Mammary epithelial cell (primary cell): ENCODE measurements at regions not wholly inside any gene's neighbourhood (a gene's known extent, or its start where the extent isn't known, plus 50 kb on each side); places are given as distances from the start of the nearest gene placed in this dataset.

Source experiments
- CTCF ChIP-seq, 2 donors: IDR thresholded peaks in 1 of 2; conservative IDR thresholded peaks in 1 of 2; 2 replicates each; pipeline ENCODE4 v1.5.1; 2011 to 2012; ENCODE audit warnings: inconsistent platforms in 2 of 2, low read length in 2 of 2, mild to moderate bottlenecking in 2 of 2, control low read depth in 1 of 2, low read depth in 1 of 2; ENCODE audit not compliant: insufficient read depth in 1 of 2; ENCODE audit errors: extremely low read depth in 1 of 2
- EZH2 ChIP-seq: IDR thresholded peaks from 2 replicates; pipeline ENCODE4 v1.6.1; 2012; ENCODE audit warnings: low read length, inconsistent platforms, borderline replicate concordance

- TF ChIP-seq EZH2: no peak
- TF ChIP-seq CTCF (conservative IDR thresholded peaks at IDR 0.05 in 1 of 2, IDR thresholded peaks at IDR 0.05 in 1 of 2; ENCODE audit: extremely low read depth in 1 of 2, insufficient read depth in 1 of 2, low read depth in 1 of 2, low read length in 2 of 2): no peak
Measured at GRCh38 chr14:38850664-38851063, 252.4 kb downstream of the SEC23A start.
